NCI-H2171 treated with DMSO at 0.1 percent for 48 hours (cell line): ENCODE measurements at regions not wholly inside any gene's neighbourhood (a gene's known extent, or its start where the extent isn't known, plus 50 kb on each side); places are given as distances from the start of the nearest gene placed in this dataset.
A peak's percentile ranks its signal among the peaks of the same experiment; 100 is the strongest.
"Not testable (repeated sequence)": the region's sequence is repeated elsewhere in the genome, so short reads cannot be mapped to it uniquely, and the experiment has no call there.

Source experiments
- DNase-seq: peaks from one replicate; lab custom pipeline; 2025; lab: John Stamatoyannopoulos, UW

- no peak for DNase-seq
These were observed 1106.4 kb upstream of the INTU start for GRCh38 chr4:126526335-126526734.

GRCh38 chr4:126529997-126530396 is 1102.8 kb upstream of the INTU start:
- no peak for DNase-seq

- no peak for DNase-seq
These were observed 1101.7 kb upstream of the INTU start for GRCh38 chr4:126530996-126531585.

GRCh38 chr4:126532527-126532926 is 1100.2 kb upstream of the INTU start:
- no peak for DNase-seq

- DNase-seq = no peak
These were observed 1099.5 kb upstream of the INTU start for GRCh38 chr4:126533146-126533805.

- DNase-seq = no peak
These were observed 1093.0 kb upstream of the INTU start for GRCh38 chr4:126539771-126540170.

GRCh38 chr4:126541820-126542219 is 1090.9 kb upstream of the INTU start:
- DNase-seq = peak; percentile 90

GRCh38 chr4:126544276-126544675 is 1088.5 kb upstream of the INTU start:
- DNase-seq = no peak

GRCh38 chr4:126546197-126546596 is 1086.6 kb upstream of the INTU start:
- not testable (repeated sequence) for DNase-seq

- no peak for DNase-seq
These were observed 1085.4 kb upstream of the INTU start for GRCh38 chr4:126547352-126547751.

GRCh38 chr4:126548890-126549289 is 1083.9 kb upstream of the INTU start:
- no peak for DNase-seq

GRCh38 chr4:126552321-126552720 is 1080.4 kb upstream of the INTU start:
- no peak for DNase-seq

- no peak for DNase-seq
These were observed 1079.5 kb upstream of the INTU start for GRCh38 chr4:126553248-126553647.

GRCh38 chr4:126558596-126558995 is 1074.2 kb upstream of the INTU start:
- peak; percentile 57 for DNase-seq

GRCh38 chr4:126559961-126560360 is 1072.8 kb upstream of the INTU start:
- DNase-seq = no peak

GRCh38 chr4:126560794-126561193 is 1072.0 kb upstream of the INTU start:
- DNase-seq = no peak

- DNase-seq = no peak
These were observed 1069.4 kb upstream of the INTU start for GRCh38 chr4:126563389-126563788.

GRCh38 chr4:126564283-126564854 is 1068.4 kb upstream of the INTU start:
- DNase-seq = no peak

- DNase-seq = no peak
These were observed 1063.8 kb upstream of the INTU start for GRCh38 chr4:126568652-126569570.

GRCh38 chr4:126572264-126572663 is 1060.5 kb upstream of the INTU start:
- no peak for DNase-seq

- no peak for DNase-seq
These were observed 1050.0 kb upstream of the INTU start for GRCh38 chr4:126582737-126583136.

GRCh38 chr4:126583509-126583908 is 1049.2 kb upstream of the INTU start:
- DNase-seq = peak; percentile 29

- no peak for DNase-seq
These were observed 1041.2 kb upstream of the INTU start for GRCh38 chr4:126591583-126591982.
